OCI-LY7 (cell line): ENCODE measurements at regions not wholly inside any gene's neighbourhood (a gene's known extent, or its start where the extent isn't known, plus 50 kb on each side); places are given as distances from the start of the nearest gene placed in this dataset.

Source experiments
- BruUV-seq: library from RNA; stranded (reverse); fragments of 400-500 nt; replicated peaks from 2 replicates; lab custom pipeline; 2021; lab: Mats Ljungman, UMichigan
- CTCF ChIA-PET: fragments of 300-600 bp; sonication (Branson Sonifier 250); formaldehyde crosslinking; loops from one replicate; lab custom pipeline; 2022; ENCODE audit warnings: antibody characterized with exemption; ENCODE audit not compliant: unreplicated experiment; lab: Charles Lee
- POLR2A ChIA-PET: fragments of 300-600 bp; sonication (Branson Sonifier 250); formaldehyde crosslinking; loops from one replicate; lab custom pipeline; 2022; ENCODE audit warnings: antibody characterized with exemption; lab: Charles Lee
- DNase-seq: peaks from one replicate; pipeline ENCODE4 v3.0.0-alpha.2; 2015; ENCODE audit warnings: low spot score
- H2AFZ ChIP-seq: fragments of 200-600 bp; sonication (generic), shearing (Covaris generic); 2 replicates; pipeline ENCODE4 v1.6.1; 2014; ENCODE audit warnings: mild to moderate bottlenecking, antibody characterized with exemption, low read length, moderate library complexity
- H3K27ac ChIP-seq: fragments of 200-600 bp; sonication (generic); 2 replicates; pipeline ENCODE4 v1.5.1; 2014; ENCODE audit warnings: mixed run types, low read depth, mild to moderate bottlenecking, moderate library complexity, low read length, inconsistent platforms; ENCODE audit not compliant: poor library complexity, severe bottlenecking
- H3K36me3 ChIP-seq: fragments of 200-600 bp; sonication (generic); 2 replicates; pipeline ENCODE4 v1.6.1; 2014; ENCODE audit warnings: mild to moderate bottlenecking, antibody characterized with exemption, low read length, moderate library complexity, mixed read lengths; ENCODE audit not compliant: insufficient read depth
- H3K4me1 ChIP-seq: fragments of 200-600 bp; sonication (generic); 2 replicates; pipeline ENCODE4 v1.5.1; 2014; ENCODE audit warnings: mild to moderate bottlenecking, low read length; ENCODE audit not compliant: insufficient read depth, poor library complexity, severe bottlenecking
- H3K4me2 ChIP-seq: fragments of 200-600 bp; sonication (generic); 2 replicates; pipeline ENCODE4 v1.6.1; 2014; ENCODE audit warnings: mild to moderate bottlenecking, low read length
- H3K4me3 ChIP-seq: fragments of 200-600 bp; sonication (generic); 2 replicates; pipeline ENCODE4 v1.5.1; 2014; ENCODE audit warnings: mild to moderate bottlenecking, low read depth, low read length; ENCODE audit not compliant: poor library complexity, severe bottlenecking
- H3K79me2 ChIP-seq: fragments of 200-600 bp; sonication (generic); 2 replicates; pipeline ENCODE4 v1.6.1; 2016; ENCODE audit warnings: low read depth, mild to moderate bottlenecking, low read length, moderate library complexity, mixed read lengths; ENCODE audit not compliant: insufficient read depth
- H3K9me2 ChIP-seq: fragments of 200-600 bp; sonication (generic); 2 replicates; pipeline ENCODE4 v1.6.1; 2016; ENCODE audit warnings: mild to moderate bottlenecking, low read length, mixed read lengths; ENCODE audit not compliant: insufficient read depth
- H3K9me3 ChIP-seq: fragments of 200-600 bp; sonication (generic); 2 replicates; pipeline ENCODE4 v1.6.1; 2014; ENCODE audit warnings: mild to moderate bottlenecking, mixed run types, low read length, mixed read lengths
- H4K20me1 ChIP-seq: fragments of 200-600 bp; sonication (generic); 2 replicates; pipeline ENCODE4 v1.6.1; 2014; ENCODE audit warnings: mild to moderate bottlenecking, antibody characterized with exemption, low read length, moderate library complexity, mixed read lengths; ENCODE audit not compliant: insufficient read depth
- EZH2phosphoT487 ChIP-seq: fragments of 200-600 bp; sonication (generic); IDR thresholded peaks from 2 replicates; pipeline ENCODE4 v1.6.1; 2018; ENCODE audit warnings: low read depth, borderline replicate concordance, mild to moderate bottlenecking, mixed run types, antibody characterized with exemption, low read length, moderate library complexity, mixed read lengths
- intact Hi-C: fragments of 100-400 bp; cut with micrococcal nuclease; formaldehyde crosslinking; loops from one replicate; pipeline ENCODE4 v1.10.0; 2022; ENCODE audit not compliant: unreplicated experiment
- TF ChIP-seq, protein P1 (sequence below): fragments of 200-600 bp; sonication (generic); conservative IDR thresholded peaks from 2 replicates; pipeline ENCODE4 v1.5.1; 2014; ENCODE audit warnings: mild to moderate bottlenecking, antibody characterized with exemption, low read length, moderate library complexity, mixed read lengths

DNA sequence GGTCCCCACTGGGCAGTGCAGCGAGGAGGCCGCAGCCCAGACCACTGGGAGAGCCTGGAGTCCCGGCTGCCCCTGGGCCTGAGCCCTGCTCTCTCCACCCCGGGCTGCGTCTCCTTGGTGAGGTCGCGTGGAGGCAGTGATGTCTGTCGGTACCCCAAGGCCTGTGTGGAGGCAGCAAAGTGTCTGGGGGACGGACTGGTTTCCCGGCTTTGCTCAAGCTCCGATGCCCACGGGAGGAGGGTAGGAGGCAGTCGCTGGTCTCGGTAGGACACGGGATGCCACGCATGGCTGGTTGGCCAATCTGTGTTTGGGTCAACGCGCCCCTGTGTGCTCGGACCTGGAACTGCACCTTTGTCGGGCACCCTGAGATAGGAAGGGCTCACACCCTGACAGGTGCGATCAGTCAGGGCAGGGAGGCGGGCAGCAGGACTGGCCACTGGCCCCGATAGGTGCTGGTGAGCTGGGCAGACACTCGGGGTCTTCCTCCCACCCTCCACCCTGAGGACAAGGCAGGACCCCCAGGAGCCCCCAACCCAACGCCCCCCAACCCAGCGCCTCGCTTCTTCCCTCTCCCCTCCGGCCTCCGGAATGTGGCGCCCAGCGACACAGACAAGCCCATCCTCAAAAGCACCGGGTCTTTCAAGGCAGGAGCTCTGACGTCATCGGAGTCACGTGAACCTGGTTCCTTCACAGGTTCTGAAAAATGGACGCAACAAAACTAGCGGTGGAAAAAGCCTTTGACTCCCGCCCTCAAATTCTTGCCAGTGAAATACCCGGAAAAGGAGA is 288.6 kb downstream of the NDUFA10 start:
- CTCF ChIA-PET, result no interaction called here
- no peak for DNase-seq

DNA sequence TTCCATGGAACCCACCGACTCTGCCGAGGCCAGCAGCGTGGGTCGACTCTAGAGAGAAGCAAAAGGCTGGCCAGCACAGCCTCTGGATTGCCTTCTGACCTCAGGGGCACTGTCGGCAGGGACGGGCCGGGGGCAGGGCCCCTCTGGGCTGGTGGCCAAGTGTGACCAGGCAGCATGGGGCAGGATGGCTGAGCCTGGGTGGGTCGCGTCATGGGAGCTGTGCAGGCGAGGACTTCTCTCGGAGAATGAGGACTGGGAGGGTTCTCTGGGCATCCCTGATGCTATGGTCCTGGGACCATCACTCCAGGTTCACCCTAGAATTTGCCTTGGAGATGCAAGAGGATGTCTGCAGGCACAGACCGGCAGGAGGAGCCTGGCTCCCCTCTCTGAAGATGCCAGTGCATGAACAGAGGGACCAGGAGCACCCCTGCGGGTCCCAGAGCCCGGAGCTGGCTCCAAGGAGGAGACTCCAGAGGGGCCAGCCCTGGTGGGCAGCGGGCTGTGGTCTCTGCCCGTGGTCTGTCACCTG is 289.2 kb downstream of the NDUFA10 start:
- intact Hi-C loops, result no loop called here
- no TSS peak for BruUV-seq
- TF ChIP-seq, protein P1, sequence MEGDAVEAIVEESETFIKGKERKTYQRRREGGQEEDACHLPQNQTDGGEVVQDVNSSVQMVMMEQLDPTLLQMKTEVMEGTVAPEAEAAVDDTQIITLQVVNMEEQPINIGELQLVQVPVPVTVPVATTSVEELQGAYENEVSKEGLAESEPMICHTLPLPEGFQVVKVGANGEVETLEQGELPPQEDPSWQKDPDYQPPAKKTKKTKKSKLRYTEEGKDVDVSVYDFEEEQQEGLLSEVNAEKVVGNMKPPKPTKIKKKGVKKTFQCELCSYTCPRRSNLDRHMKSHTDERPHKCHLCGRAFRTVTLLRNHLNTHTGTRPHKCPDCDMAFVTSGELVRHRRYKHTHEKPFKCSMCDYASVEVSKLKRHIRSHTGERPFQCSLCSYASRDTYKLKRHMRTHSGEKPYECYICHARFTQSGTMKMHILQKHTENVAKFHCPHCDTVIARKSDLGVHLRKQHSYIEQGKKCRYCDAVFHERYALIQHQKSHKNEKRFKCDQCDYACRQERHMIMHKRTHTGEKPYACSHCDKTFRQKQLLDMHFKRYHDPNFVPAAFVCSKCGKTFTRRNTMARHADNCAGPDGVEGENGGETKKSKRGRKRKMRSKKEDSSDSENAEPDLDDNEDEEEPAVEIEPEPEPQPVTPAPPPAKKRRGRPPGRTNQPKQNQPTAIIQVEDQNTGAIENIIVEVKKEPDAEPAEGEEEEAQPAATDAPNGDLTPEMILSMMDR, result no peak
- TF ChIP-seq EZH2phosphoT487, result no peak
- no peak for DNase-seq
- ChIA-PET POLR2A (no interaction called here), CTCF (no interaction called here)
- H3K27ac ChIP-seq, result no peak overlapping the region
- no peak overlapping the region for H3K4me2 ChIP-seq
- no peaks in the 10 kb centered on the region for H3K79me2 ChIP-seq
- no peaks in the 10 kb centered on the region for H3K4me1 ChIP-seq
- H3K9me3 ChIP-seq, result no peaks in the 10 kb centered on the region
- no peaks in the 10 kb centered on the region for H3K9me2 ChIP-seq
- H4K20me1 ChIP-seq, result no peaks in the 10 kb centered on the region
- no peaks in the 10 kb centered on the region for H3K36me3 ChIP-seq
- H3K4me3 ChIP-seq, result no peak overlapping the region
- no peak overlapping the region for H2AFZ ChIP-seq

More for the DNA sequence above, 288.6 kb downstream of the NDUFA10 start:
- Histone ChIP-seq H3K79me2 (no peaks in the 10 kb centered on the region), H3K4me2 (no peak overlapping the region), H4K20me1 (no peaks in the 10 kb centered on the region), H3K9me3 (no peaks in the 10 kb centered on the region), H3K36me3 (no peaks in the 10 kb centered on the region), H3K4me1 (no peaks in the 10 kb centered on the region), H3K27ac (no peak overlapping the region), H3K4me3 (no peak overlapping the region), H3K9me2 (no peaks in the 10 kb centered on the region), H2AFZ (no peak overlapping the region)
- intact Hi-C loops, result no loop called here
- POLR2A ChIA-PET, result no interaction called here
- no peak for TF ChIP-seq EZH2phosphoT487
- TF ChIP-seq, protein P1, result no peak
- no TSS peak for BruUV-seq

DNA sequence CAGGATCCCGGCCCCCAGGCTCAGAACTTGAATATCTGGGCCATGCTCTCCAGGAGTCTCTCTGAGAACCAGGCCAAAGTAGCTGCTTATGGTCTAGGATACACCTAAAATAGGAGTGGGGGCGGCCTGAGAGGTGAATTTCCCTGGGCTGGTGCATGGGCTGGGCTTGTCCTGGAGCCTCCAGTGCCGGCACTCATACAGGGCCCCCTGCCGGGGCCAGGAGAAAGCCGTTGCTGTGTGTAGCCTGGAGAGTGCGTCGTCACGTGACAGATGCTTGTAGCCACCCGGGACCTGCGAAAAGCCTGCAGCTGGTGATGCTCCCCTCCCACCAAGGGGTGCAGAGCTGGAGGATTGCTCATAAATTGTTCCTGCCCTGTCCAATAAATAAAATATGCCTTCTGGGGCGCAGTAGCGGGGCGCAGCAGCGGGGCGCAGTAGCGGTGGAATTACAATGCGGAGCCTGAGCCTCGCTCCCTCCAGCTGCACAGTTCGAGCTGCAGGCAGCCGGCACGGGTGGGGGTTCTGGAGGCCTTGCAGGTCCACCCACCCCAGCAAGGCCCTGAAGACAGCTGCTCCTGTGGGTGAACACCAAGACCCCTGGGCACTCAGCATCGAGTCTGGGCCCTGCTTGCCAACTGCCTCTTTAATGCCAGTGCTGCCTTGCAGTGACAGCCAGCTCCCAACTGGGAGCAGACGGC is 289.9 kb downstream of the NDUFA10 start:
- intact Hi-C loops, result no loop called here
- Histone ChIP-seq H4K20me1 (no peaks in the 10 kb centered on the region), H3K4me2 (no peak overlapping the region), H3K9me2 (no peaks in the 10 kb centered on the region), H3K9me3 (no peaks in the 10 kb centered on the region), H2AFZ (no peak overlapping the region), H3K36me3 (no peaks in the 10 kb centered on the region), H3K79me2 (no peaks in the 10 kb centered on the region), H3K4me3 (no peak overlapping the region), H3K4me1 (no peaks in the 10 kb centered on the region), H3K27ac (no peak overlapping the region)
- ChIA-PET POLR2A (no interaction called here), CTCF (no interaction called here)
- no peak for DNase-seq
- BruUV-seq, result no TSS peak
- TF ChIP-seq, protein P1, result no peak
- no peak for TF ChIP-seq EZH2phosphoT487
